Body of pancreas (tissue), 4 donors: ENCODE measurements at regions not wholly inside any gene's neighbourhood (a gene's known extent, or its start where the extent isn't known, plus 50 kb on each side); places are given as distances from the start of the nearest gene placed in this dataset.
A peak's percentile ranks its signal among the peaks of the same experiment; 100 is the strongest.

Experiments
- ATAC-seq: fragments of 150-250 bp; one replicate; pipeline ENCODE4 v1.9.1; 2016
- DNase-seq, 4 donors: peaks; one replicate each; pipeline ENCODE4 v3.0.0-alpha.2; 2019
- H3K27ac ChIP-seq, 4 donors: fragments of 200-600 bp; sonication (generic); 1 replicate in 3 of 4; 2 replicates in 1 of 4; pipeline versions ENCODE4 v1.5.1 to v1.6.1; 2016 to 2019; ENCODE audit warnings: mild to moderate bottlenecking in 1 of 4, mixed read lengths in 1 of 4, moderate library complexity in 1 of 4
- H3K27me3 ChIP-seq, 2 donors: fragments of 200-600 bp; sonication (generic); one replicate each; pipeline ENCODE4 v1.6.0; 2016; ENCODE audit warnings: mild to moderate bottlenecking in 1 of 2
- H3K36me3 ChIP-seq, 2 donors: fragments of 200-600 bp; sonication (generic); replicated peaks in 1 of 2; 2 replicates each; pipeline ENCODE4 v1.5.1; 2016; ENCODE audit warnings: low read depth in 2 of 2; ENCODE audit not compliant: insufficient read depth in 1 of 2
- H3K4me1 ChIP-seq: fragments of 200-600 bp; sonication (generic); one replicate; pipeline ENCODE4 v1.6.0; 2016
- H3K4me3 ChIP-seq, 2 donors: fragments of 200-600 bp; sonication (generic); 1 replicate in 1 of 2; 2 replicates in 1 of 2; pipeline ENCODE4 v1.5.1; 2016 to 2019
- H3K9me3 ChIP-seq, 3 donors: fragments of 200-600 bp; sonication (generic); 1 replicate in 2 of 3; 2 replicates in 1 of 3; pipeline ENCODE4 v1.5.1; 2016
- CTCF ChIP-seq, 7 experiments: fragments of 450-650 bp in 4 of 7; fragments of 200-600 bp in 3 of 7; sonication (generic) in 3 of 7; IDR thresholded peaks; one replicate each; pipeline ENCODE4 v1.5.1; 2016 to 2019; ENCODE audit warnings: antibody characterized with exemption in 7 of 7
- POLR2A ChIP-seq, 3 donors: fragments of 450-650 bp; IDR thresholded peaks; one replicate each; pipeline ENCODE4 v1.6.1; 2016; ENCODE audit warnings: antibody characterized with exemption in 3 of 3, mild to moderate bottlenecking in 2 of 3
- whole genome bisulfite sequencing, 2 donors: methylation state at CpG; one replicate each; pipeline ENCODE4 v1.1.5; 2017; 5-methylcytosine and 5-hydroxymethylcytosine counted together
- intact Hi-C: fragments of 100-400 bp; cut with DNase I; formaldehyde crosslinking; loops from one replicate; pipeline ENCODE4 v1.15.1; 2023

GRCh38 chr14:85453401-85454225 is 76.3 kb upstream of the FLRT2 start:
- Histone ChIP-seq H3K4me1 (peaks cover 42% of the 10 kb centered on the region), H3K27ac (peak overlapping the region in 3 of 4 donors; percentile 5 to 70 (median 58)), H3K36me3 (no peaks in the 10 kb centered on the region), H3K9me3 (no peaks in the 10 kb centered on the region), H3K27me3 (no peaks in the 10 kb centered on the region), H3K4me3 (no peak overlapping the region)
- intact Hi-C loops = no loop called here
- no peak for ATAC-seq
- DNase-seq = no peak
- TF ChIP-seq POLR2A (IDR thresholded peaks at IDR 0.05) = no peak
- TF ChIP-seq CTCF (IDR thresholded peaks at IDR 0.05) = no peak
- 31 to 36% methylated on average over 2 of the region's 2 CpGs for WGBS, 2 donors

GRCh38 chr14:85454226-85454813 is 75.6 kb upstream of the FLRT2 start:
- Histone ChIP-seq H3K36me3 (no peaks in the 10 kb centered on the region), H3K4me3 (no peak overlapping the region), H3K27me3 (no peaks in the 10 kb centered on the region), H3K4me1 (peaks cover 47% of the 10 kb centered on the region), H3K9me3 (no peaks in the 10 kb centered on the region), H3K27ac (peak overlapping the region in 3 of 4 donors; percentile 5 to 70 (median 58))
- TF ChIP-seq CTCF (IDR thresholded peaks at IDR 0.05) (no peak), POLR2A (IDR thresholded peaks at IDR 0.05) (no peak)
- 20 to 24% methylated on average over 3 of the region's 3 CpGs for WGBS, 2 donors
- intact Hi-C loops = no loop called here
- DNase-seq (peak; percentile 32 to 57 (median 52)), ATAC-seq (peak; percentile 87)

- no peaks in the 10 kb centered on the region for H3K9me3 ChIP-seq
- intact Hi-C loops = no loop called here
- no peaks in the 10 kb centered on the region for H3K27me3 ChIP-seq
- H3K36me3 ChIP-seq = no peaks in the 10 kb centered on the region
- no peak for ATAC-seq
- H3K4me1 ChIP-seq = peaks cover 65% of the 10 kb centered on the region
- WGBS, 2 donors = 74 to 85% methylated on average over 3 of the region's 3 CpGs
- no peak overlapping the region for H3K4me3 ChIP-seq
- DNase-seq = no peak
- no peak overlapping the region for H3K27ac ChIP-seq
- TF ChIP-seq CTCF (IDR thresholded peaks at IDR 0.05) (no peak), POLR2A (IDR thresholded peaks at IDR 0.05) (no peak)
Measured at GRCh38 chr14:85459361-85460000, 70.5 kb upstream of the FLRT2 start.

GRCh38 chr14:85461432-85462133 is 68.4 kb upstream of the FLRT2 start:
- Histone ChIP-seq H3K4me3 (no peak overlapping the region), H3K27me3 (no peaks in the 10 kb centered on the region), H3K9me3 (no peaks in the 10 kb centered on the region), H3K36me3 (no peaks in the 10 kb centered on the region), H3K4me1 (peaks cover 55% of the 10 kb centered on the region), H3K27ac (peak overlapping the region in 2 of 4 donors; percentile 56 to 57)
- ATAC-seq = peak; percentile 69
- TF ChIP-seq POLR2A (IDR thresholded peaks at IDR 0.05) = no peak
- TF ChIP-seq CTCF (IDR thresholded peaks at IDR 0.05) = no peak
- WGBS, 2 donors = 57 to 66% methylated on average over 3 of the region's 3 CpGs
- intact Hi-C loops = no loop called here
- DNase-seq = peak in 2 of 4 donors; percentile 18 to 46
